AG04450 (cell line): ENCODE measurements at regions not wholly inside any gene's neighbourhood (a gene's known extent, or its start where the extent isn't known, plus 50 kb on each side); places are given as distances from the start of the nearest gene placed in this dataset.
A peak's percentile ranks its signal among the peaks of the same experiment; 100 is the strongest.

Experiments
- CTCF ChIA-PET: fragments of 300-600, 350-600 bp; formaldehyde crosslinking; extraction: SDS; loops from one replicate; lab custom pipeline; 2022; ENCODE audit warnings: antibody characterized with exemption, inconsistent platforms; lab: Charles Lee
- POLR2A ChIA-PET: fragments of 350-600 bp; formaldehyde crosslinking; extraction: SDS; loops from one replicate; lab custom pipeline; 2021; ENCODE audit warnings: antibody characterized with exemption, inconsistent platforms; lab: Yijun Ruan, JAX
- DNase-seq: peaks from one replicate; pipeline ENCODE4 v3.0.0-alpha.2; 2011; ENCODE audit warnings: low read depth, low spot score
- H3K27ac ChIP-seq: one replicate; pipeline ENCODE4 v1.5.1; 2012; ENCODE audit warnings: low read depth, low read length, control low read depth
- H3K27me3 ChIP-seq: one replicate; pipeline ENCODE4 v1.6.0; 2012; ENCODE audit warnings: low read length; ENCODE audit not compliant: control insufficient read depth, insufficient read depth
- H3K4me3 ChIP-seq: 2 replicates; pipeline ENCODE4 v1.5.1; 2011; ENCODE audit warnings: mild to moderate bottlenecking, low read depth, low read length, control low read depth
- H3K9me3 ChIP-seq: 2 replicates; pipeline ENCODE4 v1.5.1; 2012; ENCODE audit warnings: low read length; ENCODE audit not compliant: control insufficient read depth, insufficient read depth
- CTCF ChIP-seq: IDR thresholded peaks from 2 replicates; pipeline ENCODE4 v1.5.1; 2011; ENCODE audit warnings: low read depth, low read length, control low read depth, inconsistent platforms

GRCh38 chr16:17748044-17748719 lies 277.4 kb upstream of the XYLT1 start:
- POLR2A ChIA-PET, result no interaction called here
- DNase-seq, result no peak

DNA sequence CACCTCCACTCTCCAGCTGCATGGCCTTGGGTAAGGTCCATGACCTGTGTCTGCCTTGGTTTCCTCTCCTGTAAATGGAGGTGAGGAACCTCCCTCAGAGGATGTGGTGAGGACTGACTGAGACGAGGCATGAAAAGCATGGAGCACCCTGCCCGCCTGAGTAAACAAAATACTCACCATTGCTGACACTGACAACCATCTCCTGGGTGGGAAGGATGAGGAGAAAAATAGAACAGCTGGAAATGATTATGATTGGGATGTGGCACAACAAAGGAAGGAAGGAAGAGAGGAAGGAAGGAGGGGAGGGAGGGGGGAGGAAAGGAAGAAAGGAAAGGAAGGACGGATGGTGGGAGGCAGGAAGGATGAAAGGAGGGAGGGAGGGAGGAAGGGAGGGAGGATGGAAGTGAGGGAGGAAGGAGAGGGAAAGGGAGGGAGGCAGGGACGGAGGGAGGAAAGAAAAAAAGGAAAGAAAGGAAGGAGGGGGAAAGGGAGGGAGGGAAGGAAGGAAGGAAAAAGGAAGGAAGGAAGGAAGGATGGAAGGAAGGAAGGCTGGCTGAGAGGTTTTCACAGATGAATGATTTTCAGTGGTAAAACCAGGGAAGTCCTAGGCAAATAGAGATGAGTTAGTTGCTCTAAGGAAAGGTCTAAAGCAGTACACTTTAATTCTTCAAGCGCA lies 276.5 kb upstream of the XYLT1 start:
- ChIA-PET CTCF (no interaction called here), POLR2A (no interaction called here)
- Histone ChIP-seq H3K4me3 (no peak overlapping the region), H3K27ac (no peak overlapping the region), H3K27me3 (no peaks in the 10 kb centered on the region), H3K9me3 (no peaks in the 10 kb centered on the region; the same call in 1 of the 2 replicates)
- DNase-seq, result no peak
- no peak for TF ChIP-seq CTCF

More at GRCh38 chr16:17748044-17748719, 277.4 kb upstream of the XYLT1 start:
- no peak overlapping the region for H3K27ac ChIP-seq
- H3K4me3 ChIP-seq, result no peak overlapping the region
- no peaks in the 10 kb centered on the region for H3K27me3 ChIP-seq
- CTCF ChIA-PET, result no interaction called here
- H3K9me3 ChIP-seq, result no peaks in the 10 kb centered on the region; the same call in 1 of the 2 replicates
- no peak for TF ChIP-seq CTCF

- ChIA-PET CTCF (interaction anchor here (0.6 kb wide), 1 partner anchor 92 kb away, joined by 4 read pairs; no protein-coding TSS in a partner anchor), POLR2A (no interaction called here)
- peak overlapping the region; percentile 31; the same call in 1 of the 2 replicates for H3K4me3 ChIP-seq
- no peak overlapping the region for H3K27ac ChIP-seq
- no peak for TF ChIP-seq CTCF
- DNase-seq, result no peak
- H3K27me3 ChIP-seq, result no peaks in the 10 kb centered on the region
- no peaks in the 10 kb centered on the region; the same call in 1 of the 2 replicates for H3K9me3 ChIP-seq
Measured at GRCh38 chr16:17744921-17745572, 274.3 kb upstream of the XYLT1 start.

GRCh38 chr16:17743578-17743977 lies 272.8 kb upstream of the XYLT1 start:
- no peak overlapping the region for H3K4me3 ChIP-seq
- ChIA-PET CTCF (no interaction called here), POLR2A (no interaction called here)
- no peaks in the 10 kb centered on the region; the same call in 1 of the 2 replicates for H3K9me3 ChIP-seq
- no peaks in the 10 kb centered on the region for H3K27me3 ChIP-seq
- H3K27ac ChIP-seq, result no peak overlapping the region
- no peak for DNase-seq
- TF ChIP-seq CTCF, result no peak
